Suprapubic skin (tissue), 3 donors: ENCODE measurements at regions not wholly inside any gene's neighbourhood (a gene's known extent, or its start where the extent isn't known, plus 50 kb on each side); places are given as distances from the start of the nearest gene placed in this dataset.

Source experiments
- CTCF ChIP-seq, 2 donors: fragments of 200-600 bp in 1 of 2; fragments of 450-650 bp in 1 of 2; sonication (generic) in 1 of 2; IDR thresholded peaks; one replicate each; pipeline ENCODE4 v1.5.1; 2016 to 2019; ENCODE audit warnings: antibody characterized with exemption in 2 of 2, mild to moderate bottlenecking in 1 of 2, moderate library complexity in 1 of 2
- POLR2AphosphoS5 ChIP-seq, 3 donors: sonication (generic); formaldehyde crosslinking; IDR thresholded peaks; one replicate each; pipeline ENCODE4 v1.6.1; 2017; ENCODE audit warnings: antibody characterized with exemption in 3 of 3

DNA sequence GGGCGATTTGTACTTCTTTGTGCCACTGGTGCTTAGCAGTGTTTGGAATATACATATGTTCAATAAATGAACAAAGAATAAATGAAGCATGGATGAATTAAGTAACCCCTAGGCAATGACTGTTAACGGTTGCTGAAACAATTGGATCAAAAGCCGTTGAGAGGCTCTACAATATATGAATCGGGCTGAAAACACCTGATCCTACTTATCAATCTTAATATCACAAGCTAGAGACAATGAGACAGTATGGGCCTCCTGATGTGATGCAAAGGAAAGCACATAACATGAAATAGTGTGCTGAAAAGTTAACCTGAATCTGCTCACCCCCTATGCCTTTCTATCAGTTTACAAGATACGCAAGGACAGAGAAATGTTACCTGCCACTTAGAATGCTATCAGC, 410.3 kb upstream of the RGMB start:
- no peak for TF ChIP-seq CTCF (IDR thresholded peaks at IDR 0.05)
- no peak for TF ChIP-seq POLR2AphosphoS5 (IDR thresholded peaks at IDR 0.05)
